22Rv1 (cell line): ENCODE measurements at regions not wholly inside any gene's neighbourhood (a gene's known extent, or its start where the extent isn't known, plus 50 kb on each side); places are given as distances from the start of the nearest gene placed in this dataset.

Source experiments
- ZFX ChIP-seq: fragments of 450-650 bp; IDR thresholded peaks from 2 replicates; pipeline ENCODE4 v1.6.1; 2017; ENCODE audit warnings: antibody characterized with exemption, borderline replicate concordance
- TF ChIP-seq, protein P1 (sequence below): fragments of 450-650 bp; IDR thresholded peaks from 2 replicates; pipeline ENCODE4 v1.5.1; 2017; ENCODE audit warnings: mild to moderate bottlenecking

DNA sequence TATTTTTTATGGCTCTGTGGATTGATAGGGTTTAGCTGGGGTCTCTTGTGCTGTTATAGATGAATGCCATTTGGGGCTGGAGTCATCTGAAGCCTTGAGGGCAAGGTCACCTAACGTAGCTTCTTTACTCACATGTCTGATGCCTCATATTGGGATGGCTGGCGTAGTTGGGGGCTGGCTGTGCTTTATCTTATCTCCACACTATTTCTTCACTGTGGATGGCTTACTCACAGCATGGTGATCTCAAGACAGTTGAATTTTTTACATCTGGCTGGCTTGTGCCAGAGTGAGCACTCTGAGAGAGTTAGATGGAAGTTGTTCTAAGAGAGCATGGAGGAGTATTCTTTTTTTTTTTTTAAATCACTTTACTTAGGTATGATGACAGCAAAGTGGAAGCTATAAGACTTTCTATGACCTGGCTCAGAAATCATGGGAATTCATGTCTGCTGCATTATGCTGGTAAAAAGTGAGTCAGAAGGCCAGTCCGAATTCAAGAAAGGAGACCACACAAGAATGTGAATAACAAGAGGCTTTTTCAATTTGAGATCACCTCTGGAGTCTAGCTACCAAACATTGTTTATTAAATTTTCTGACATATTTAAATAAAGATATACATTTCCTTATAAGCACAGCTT is 252.4 kb upstream of the TPK1 start:
- TF ChIP-seq, protein P1, sequence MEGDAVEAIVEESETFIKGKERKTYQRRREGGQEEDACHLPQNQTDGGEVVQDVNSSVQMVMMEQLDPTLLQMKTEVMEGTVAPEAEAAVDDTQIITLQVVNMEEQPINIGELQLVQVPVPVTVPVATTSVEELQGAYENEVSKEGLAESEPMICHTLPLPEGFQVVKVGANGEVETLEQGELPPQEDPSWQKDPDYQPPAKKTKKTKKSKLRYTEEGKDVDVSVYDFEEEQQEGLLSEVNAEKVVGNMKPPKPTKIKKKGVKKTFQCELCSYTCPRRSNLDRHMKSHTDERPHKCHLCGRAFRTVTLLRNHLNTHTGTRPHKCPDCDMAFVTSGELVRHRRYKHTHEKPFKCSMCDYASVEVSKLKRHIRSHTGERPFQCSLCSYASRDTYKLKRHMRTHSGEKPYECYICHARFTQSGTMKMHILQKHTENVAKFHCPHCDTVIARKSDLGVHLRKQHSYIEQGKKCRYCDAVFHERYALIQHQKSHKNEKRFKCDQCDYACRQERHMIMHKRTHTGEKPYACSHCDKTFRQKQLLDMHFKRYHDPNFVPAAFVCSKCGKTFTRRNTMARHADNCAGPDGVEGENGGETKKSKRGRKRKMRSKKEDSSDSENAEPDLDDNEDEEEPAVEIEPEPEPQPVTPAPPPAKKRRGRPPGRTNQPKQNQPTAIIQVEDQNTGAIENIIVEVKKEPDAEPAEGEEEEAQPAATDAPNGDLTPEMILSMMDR, result no peak
- no peak for TF ChIP-seq ZFX
